SK-N-SH (cell line): ENCODE measurements at regions not wholly inside any gene's neighbourhood (a gene's known extent, or its start where the extent isn't known, plus 50 kb on each side); places are given as distances from the start of the nearest gene placed in this dataset.

Experiments used
- CTCF ChIA-PET: fragments of 300-600, 350-600 bp; formaldehyde crosslinking; extraction: SDS; loops from one replicate; lab custom pipeline; 2021; lab: Yijun Ruan, JAX
- POLR2A ChIA-PET: fragments of 350-600 bp; sonication (Branson Sonifier 250); formaldehyde crosslinking; extraction: SDS; loops from one replicate; lab custom pipeline; 2020; ENCODE audit warnings: antibody characterized with exemption, inconsistent platforms; lab: Yijun Ruan, JAX
- DNase-seq: peaks from one replicate; pipeline ENCODE4 v3.0.0; 2012
- H2AFZ ChIP-seq: fragments of 200-600 bp; sonication (generic); 2 replicates; pipeline ENCODE4 v1.8.1; 2016; ENCODE audit warnings: antibody characterized with exemption, mild to moderate bottlenecking, low read depth
- H3F3A ChIP-seq: fragments of 200-600 bp; sonication (generic); replicated peaks from 2 replicates; pipeline ENCODE3; 2016; ENCODE audit warnings: antibody characterized with exemption, mild to moderate bottlenecking; ENCODE audit not compliant: insufficient read depth
- H3K27ac ChIP-seq, 2 experiments: fragments of 200-500 bp in 1 of 2; fragments of 200-600 bp in 1 of 2; sonication (Bioruptor generic) in 1 of 2; sonication (generic), shearing (Covaris generic) in 1 of 2; 2 replicates each; pipeline versions ENCODE4 v1.5.1 to v1.6.1; 2014 to 2016; ENCODE audit warnings: low read depth in 2 of 2, inconsistent platforms in 1 of 2, low read length in 1 of 2, mild to moderate bottlenecking in 1 of 2, mixed read lengths in 1 of 2
- H3K27me3 ChIP-seq: fragments of 200-600 bp; sonication (generic), shearing (Covaris generic); 2 replicates; pipeline ENCODE4 v1.6.1; 2016; ENCODE audit warnings: mixed run types; ENCODE audit not compliant: insufficient read depth
- H3K36me3 ChIP-seq, 2 experiments: fragments of 200-500 bp in 1 of 2; fragments of 200-600 bp in 1 of 2; sonication (Bioruptor generic) in 1 of 2; sonication (generic) in 1 of 2; replicated peaks in 1 of 2; 2 replicates each; pipeline versions ENCODE3 to v1.5.1; 2014 to 2016; ENCODE audit warnings: low read length in 1 of 2, mild to moderate bottlenecking in 1 of 2; ENCODE audit not compliant: insufficient read depth in 2 of 2, control insufficient read depth in 1 of 2
- H3K4me1 ChIP-seq, 2 experiments: fragments of 200-500 bp in 1 of 2; fragments of 200-600 bp in 1 of 2; sonication (Bioruptor generic) in 1 of 2; sonication (generic), shearing (Covaris generic) in 1 of 2; 2 replicates each; pipeline versions ENCODE4 v1.5.1 to v1.6.1; 2014 to 2016; ENCODE audit warnings: low read depth in 1 of 2, low read length in 1 of 2, mixed run types in 1 of 2; ENCODE audit not compliant: insufficient read depth in 2 of 2, control insufficient read depth in 1 of 2
- H3K4me2 ChIP-seq: fragments of 200-600 bp; sonication (generic), shearing (Covaris generic); 2 replicates; pipeline ENCODE4 v1.6.1; 2017; ENCODE audit warnings: mixed run types
- H3K4me3 ChIP-seq, 2 experiments: fragments of 200-500 bp in 1 of 2; fragments of 200-600 bp in 1 of 2; sonication (Bioruptor generic) in 1 of 2; sonication (generic), shearing (Covaris generic) in 1 of 2; 2 replicates each; pipeline versions ENCODE4 v1.5.1 to v1.8.1; 2014 to 2016; ENCODE audit warnings: low read depth in 2 of 2, inconsistent platforms in 1 of 2, low read length in 1 of 2, mild to moderate bottlenecking in 1 of 2, mixed read lengths in 1 of 2, moderate library complexity in 1 of 2
- H3K79me2 ChIP-seq: fragments of 200-600 bp; sonication (generic); 2 replicates; pipeline ENCODE4 v1.8.1; 2017; ENCODE audit warnings: mild to moderate bottlenecking; ENCODE audit not compliant: insufficient read depth
- H3K9ac ChIP-seq: fragments of 200-600 bp; sonication (generic); 2 replicates; pipeline ENCODE4 v1.6.1; 2017; ENCODE audit warnings: mixed run types
- H3K9me2 ChIP-seq: fragments of 200-600 bp; sonication (generic); 2 replicates; pipeline ENCODE4 v1.6.1; 2017; ENCODE audit warnings: mixed run types
- H3K9me3 ChIP-seq: fragments of 200-600 bp; sonication (generic); 2 replicates; pipeline ENCODE4 v1.6.1; 2017; ENCODE audit warnings: mixed run types, mild to moderate bottlenecking, moderate library complexity
- H4K20me1 ChIP-seq: fragments of 200-600 bp; sonication (generic); 2 replicates; pipeline ENCODE4 v1.6.1; 2017; ENCODE audit warnings: mild to moderate bottlenecking, mixed run types; ENCODE audit not compliant: insufficient read depth
- CHD2 ChIP-seq: fragments of 150-350 bp; IDR thresholded peaks from 2 replicates; pipeline ENCODE4 v1.6.1; 2018; ENCODE audit warnings: low read length; ENCODE audit not compliant: partially characterized antibody
- CTCF ChIP-seq: fragments of 200-600 bp; sonication (generic); IDR thresholded peaks from 2 replicates; pipeline ENCODE4 v1.6.1; 2017; ENCODE audit warnings: antibody characterized with exemption, mild to moderate bottlenecking, moderate library complexity
- ELF1 ChIP-seq: IDR thresholded peaks from 2 replicates; pipeline ENCODE4 v1.4.0; 2012
- EP300 ChIP-seq, 2 experiments: IDR thresholded peaks; 2 replicates each; pipeline versions ENCODE4 v1.4.0 to v1.6.1; 2012; ENCODE audit warnings: borderline replicate concordance in 1 of 2, low read depth in 1 of 2, low read length in 1 of 2
- FOXM1 ChIP-seq: IDR thresholded peaks from 2 replicates; pipeline ENCODE4 v1.4.0; 2012; ENCODE audit warnings: low read depth, mild to moderate bottlenecking
- GATA2 ChIP-seq: sonication (generic); formaldehyde crosslinking; IDR thresholded peaks from 2 replicates; pipeline ENCODE4 v1.5.0; 2020; ENCODE audit warnings: mild to moderate bottlenecking, missing genetic modification reagents
- IRF3 ChIP-seq: fragments of 150-350 bp; IDR thresholded peaks from 2 replicates; pipeline ENCODE4 v1.6.1; 2016; ENCODE audit warnings: mild to moderate bottlenecking, low read depth, low read length
- JUND ChIP-seq: IDR thresholded peaks from 2 replicates; pipeline ENCODE4 v1.4.0; 2012
- MEF2A ChIP-seq: IDR thresholded peaks from 2 replicates; pipeline ENCODE4 v1.4.0; 2012; ENCODE audit warnings: low read depth, borderline replicate concordance
- NFIC ChIP-seq: IDR thresholded peaks from 2 replicates; pipeline ENCODE4 v1.4.0; 2012; ENCODE audit warnings: borderline replicate concordance
- NRF1 ChIP-seq: IDR thresholded peaks from 2 replicates; pipeline ENCODE4 v1.6.1; 2012; ENCODE audit warnings: low read depth, mild to moderate bottlenecking, low read length
- POLR2AphosphoS5 ChIP-seq: IDR thresholded peaks from 2 replicates; pipeline ENCODE4 v1.6.1; 2012; ENCODE audit warnings: low read depth, low read length
- RCOR1 ChIP-seq: fragments of 150-350 bp; IDR thresholded peaks from 2 replicates; pipeline ENCODE4 v1.6.1; 2017; ENCODE audit warnings: antibody characterized with exemption, low read length
- RXRA ChIP-seq: IDR thresholded peaks from 2 replicates; pipeline ENCODE4 v1.4.0; 2012; ENCODE audit warnings: low read depth, mild to moderate bottlenecking, borderline replicate concordance
- SIN3A ChIP-seq: IDR thresholded peaks from 2 replicates; pipeline ENCODE4 v1.6.1; 2012; ENCODE audit warnings: low read depth, mild to moderate bottlenecking, low read length, moderate library complexity, borderline replicate concordance
- TAF1 ChIP-seq: IDR thresholded peaks from 2 replicates; pipeline ENCODE4 v1.6.1; 2012; ENCODE audit warnings: low read depth, mild to moderate bottlenecking, low read length, moderate library complexity, borderline replicate concordance
- TEAD4 ChIP-seq: IDR thresholded peaks from 2 replicates; pipeline ENCODE4 v1.4.0; 2012; ENCODE audit warnings: mild to moderate bottlenecking, borderline replicate concordance; ENCODE audit not compliant: insufficient read depth
- USF1 ChIP-seq: IDR thresholded peaks from 2 replicates; pipeline ENCODE4 v1.4.0; 2012; ENCODE audit warnings: low read depth, borderline replicate concordance
- USF2 ChIP-seq: fragments of 150-350 bp; IDR thresholded peaks from 2 replicates; pipeline ENCODE4 v1.6.1; 2017; ENCODE audit warnings: antibody characterized with exemption, low read length, low read depth, borderline replicate concordance
- WGBS: methylation state at CpG from one replicate; pipeline ENCODE4 v1.1.6; 2017; ENCODE audit warnings: low lambda C conversion rate; 5-methylcytosine and 5-hydroxymethylcytosine counted together

- no peak for TF ChIP-seq USF2
- no peak for TF ChIP-seq TEAD4
- no peak for TF ChIP-seq GATA2
- TF ChIP-seq CHD2, result no peak
- no peak for TF ChIP-seq MEF2A
- no peak for TF ChIP-seq NFIC
Observed at GRCh38 chr1:218829097-218829496, 344.6 kb upstream of the LYPLAL1 start (continued).

- POLR2A ChIA-PET, result no interaction called here
- Histone ChIP-seq H3K9ac (no peak overlapping the region), H3K4me2 (no peak overlapping the region), H3K9me2 (no peaks in the 10 kb centered on the region), H3K36me3 (no peaks in the 10 kb centered on the region), H3K79me2 (no peaks in the 10 kb centered on the region), H3K27ac (no peak overlapping the region), H3K27me3 (no peaks in the 10 kb centered on the region), H3K9me3 (no peaks in the 10 kb centered on the region), H3K4me3 (no peak overlapping the region), H3F3A (no peaks in the 10 kb centered on the region), H3K4me1 (no peaks in the 10 kb centered on the region), H2AFZ (no peak overlapping the region), H4K20me1 (no peaks in the 10 kb centered on the region)
- DNase-seq, result no peak
- CTCF ChIA-PET, result interaction anchor here (0.8 kb wide), 1 partner anchor 10 kb away, joined by 3 read pairs; no protein-coding TSS in a partner anchor
- no peak for TF ChIP-seq EP300 (IDR thresholded peaks at IDR 0.05; ENCODE audit: borderline replicate concordance in 1 of 2, low read depth in 1 of 2, low read length in 1 of 2)
- TF ChIP-seq GATA2, result no peak
- TF ChIP-seq POLR2AphosphoS5, result no peak
- TF ChIP-seq FOXM1, result no peak
- no peak for TF ChIP-seq SIN3A
- no peak for TF ChIP-seq CTCF
- TF ChIP-seq USF1, result no peak
- 100% methylated on average over 1 of the region's 1 CpG for WGBS
Observed at GRCh38 chr1:218835609-218836008, 338.1 kb upstream of the LYPLAL1 start.

- Histone ChIP-seq H3K4me1 (no peaks in the 10 kb centered on the region), H3K4me3 (no peak overlapping the region), H3K27ac (no peak overlapping the region), H3F3A (no peaks in the 10 kb centered on the region), H3K4me2 (no peak overlapping the region), H3K27me3 (no peaks in the 10 kb centered on the region), H3K36me3 (no peaks in the 10 kb centered on the region), H4K20me1 (no peaks in the 10 kb centered on the region), H2AFZ (no peak overlapping the region), H3K9me2 (no peaks in the 10 kb centered on the region), H3K79me2 (no peaks in the 10 kb centered on the region), H3K9ac (no peak overlapping the region), H3K9me3 (peaks cover 3% of the 10 kb centered on the region; the same call in 1 of the 2 replicates)
- ChIA-PET CTCF (no interaction called here), POLR2A (no interaction called here)
- WGBS, result 89% methylated on average over 3 of the region's 3 CpGs
- TF ChIP-seq RXRA (no peak), IRF3 (no peak), NRF1 (no peak), ELF1 (no peak), JUND (no peak), NFIC (no peak), POLR2AphosphoS5 (no peak), RCOR1 (no peak), USF2 (no peak), USF1 (no peak), TAF1 (no peak)
- no peak for DNase-seq
Observed at GRCh38 chr1:218836264-218836663, 337.4 kb upstream of the LYPLAL1 start.
